CD4-positive, alpha-beta T cell (primary cell): ENCODE measurements at regions not wholly inside any gene's neighbourhood (a gene's known extent, or its start where the extent isn't known, plus 50 kb on each side); places are given as distances from the start of the nearest gene placed in this dataset.
A peak's percentile ranks its signal among the peaks of the same experiment; 100 is the strongest.

Source experiments
- ATAC-seq: fragments of 200-7000 bp; cut with Tn5 transposase; one replicate; pipeline ENCODE4 v1.10.0; 2022; ENCODE audit warnings: mild to moderate bottlenecking; ENCODE audit not compliant: poor library complexity
- CTCF ChIA-PET: fragments of 350-600 bp; sonication (Branson Sonifier 250); formaldehyde crosslinking; loops from one replicate; lab custom pipeline; 2021; ENCODE audit warnings: antibody characterized with exemption, inconsistent platforms; lab: Charles Lee
- POLR2A ChIA-PET: fragments of 350-600 bp; sonication (Branson Sonifier 250); formaldehyde crosslinking; loops from one replicate; lab custom pipeline; 2021; ENCODE audit warnings: antibody characterized with exemption, inconsistent platforms; lab: Charles Lee
- DNase-seq, 14 experiments: peaks; one replicate each; pipeline ENCODE4 v3.0.0-alpha.2; 2013 to 2020; ENCODE audit warnings: mixed read lengths in 2 of 14
- H3K27ac ChIP-seq, 2 donors: one replicate each; pipeline versions ENCODE4 v1.5.1 to v1.7.0; 2013; ENCODE audit warnings: low read length in 2 of 2, low read depth in 1 of 2, mild to moderate bottlenecking in 1 of 2
- H3K27me3 ChIP-seq, 2 experiments: 1 replicate in 1 of 2; 2 replicates in 1 of 2; pipeline versions ENCODE4 v1.6.1 to v1.7.0; 2013; ENCODE audit warnings: low read length in 2 of 2, control low read depth in 1 of 2, mild to moderate bottlenecking in 1 of 2, moderate library complexity in 1 of 2; ENCODE audit not compliant: insufficient read depth in 2 of 2, control insufficient read depth in 1 of 2
- H3K36me3 ChIP-seq: one replicate; pipeline ENCODE4 v1.6.1; 2013; ENCODE audit warnings: low read length, control low read depth; ENCODE audit not compliant: insufficient read depth
- H3K4me1 ChIP-seq: one replicate; pipeline ENCODE4 v1.6.1; 2013; ENCODE audit warnings: low read length, control low read depth; ENCODE audit not compliant: insufficient read depth
- H3K4me3 ChIP-seq: one replicate; pipeline ENCODE4 v1.5.1; 2013; ENCODE audit warnings: mild to moderate bottlenecking, low read length, moderate library complexity
- H3K9me3 ChIP-seq, 2 experiments: 1 replicate in 1 of 2; 2 replicates in 1 of 2; pipeline versions ENCODE4 v1.6.1 to v1.7.0; 2013; ENCODE audit warnings: low read length in 2 of 2, mild to moderate bottlenecking in 2 of 2, control low read depth in 1 of 2, moderate library complexity in 1 of 2; ENCODE audit not compliant: control insufficient read depth in 1 of 2, insufficient read depth in 1 of 2
- H3K27ac Mint-ChIP-seq: one replicate; pipeline ENCODE4 v1.8.0; 2020; ENCODE audit warnings: mixed read lengths
- H3K27me3 Mint-ChIP-seq: one replicate; pipeline ENCODE4 v1.8.0; 2021; ENCODE audit warnings: mixed read lengths
- H3K36me3 Mint-ChIP-seq: one replicate; pipeline ENCODE4 v1.8.0; 2021; ENCODE audit warnings: low read depth, mixed read lengths
- H3K4me1 Mint-ChIP-seq: one replicate; pipeline ENCODE4 v1.8.0; 2021; ENCODE audit warnings: low read depth, mixed read lengths
- H3K4me3 Mint-ChIP-seq: one replicate; pipeline ENCODE4 v1.8.0; 2020; ENCODE audit warnings: mild to moderate bottlenecking, mixed read lengths
- H3K9me3 Mint-ChIP-seq: one replicate; pipeline ENCODE4 v1.8.0; 2020; ENCODE audit warnings: mixed read lengths
- intact Hi-C, 2 experiments: fragments of 100-400 bp; cut with DNase I in 1 of 2; cut with micrococcal nuclease in 1 of 2; formaldehyde crosslinking; loops; one replicate each; pipeline versions ENCODE4 v1.15.1 to v1.9.0; 2023 to 2025; cut with DNase I, micrococcal nuclease
- TF ChIP-seq, protein P1 (sequence below): fragments of 200-600 bp; IDR thresholded peaks from one replicate; pipeline ENCODE4 v1.8.0; 2022; ENCODE audit warnings: antibody characterized with exemption, mild to moderate bottlenecking

DNA sequence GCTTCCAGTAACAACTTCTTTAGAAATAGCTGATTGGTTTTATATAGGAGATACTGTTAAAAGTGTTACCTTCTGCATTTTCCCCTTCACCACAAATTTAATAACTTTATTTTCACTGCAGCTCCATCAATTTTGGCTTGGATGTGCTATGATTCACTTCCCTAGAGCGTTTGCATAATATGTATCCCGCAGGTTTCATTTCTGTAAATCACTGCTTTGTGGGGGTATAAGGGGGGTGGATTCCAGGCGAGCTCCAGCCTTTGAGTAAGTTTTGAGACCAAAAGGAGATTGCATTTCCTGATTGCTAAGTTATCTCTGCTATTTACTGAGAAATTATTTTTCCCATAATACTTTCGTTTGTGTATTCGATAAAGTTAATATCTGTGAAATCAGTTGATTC, 232.6 kb downstream of the TBL1XR1 start:
- H3K4me3 Mint-ChIP-seq, result no peak overlapping the region
- Histone ChIP-seq H3K4me1 (no peaks in the 10 kb centered on the region), H3K4me3 (no peak overlapping the region), H3K9me3 (no peaks in the 10 kb centered on the region), H3K27me3 (no peaks in the 10 kb centered on the region), H3K27ac (no peak overlapping the region), H3K36me3 (no peaks in the 10 kb centered on the region)
- peak in 3 of 14 experiments; percentile 1 to 23 (median 12) for DNase-seq
- POLR2A ChIA-PET, result no interaction called here
- no peak for ATAC-seq
- CTCF ChIA-PET, result no interaction called here
- H3K27me3 Mint-ChIP-seq, result no peaks in the 10 kb centered on the region
- no peaks in the 10 kb centered on the region for H3K36me3 Mint-ChIP-seq
- TF ChIP-seq, protein P1, sequence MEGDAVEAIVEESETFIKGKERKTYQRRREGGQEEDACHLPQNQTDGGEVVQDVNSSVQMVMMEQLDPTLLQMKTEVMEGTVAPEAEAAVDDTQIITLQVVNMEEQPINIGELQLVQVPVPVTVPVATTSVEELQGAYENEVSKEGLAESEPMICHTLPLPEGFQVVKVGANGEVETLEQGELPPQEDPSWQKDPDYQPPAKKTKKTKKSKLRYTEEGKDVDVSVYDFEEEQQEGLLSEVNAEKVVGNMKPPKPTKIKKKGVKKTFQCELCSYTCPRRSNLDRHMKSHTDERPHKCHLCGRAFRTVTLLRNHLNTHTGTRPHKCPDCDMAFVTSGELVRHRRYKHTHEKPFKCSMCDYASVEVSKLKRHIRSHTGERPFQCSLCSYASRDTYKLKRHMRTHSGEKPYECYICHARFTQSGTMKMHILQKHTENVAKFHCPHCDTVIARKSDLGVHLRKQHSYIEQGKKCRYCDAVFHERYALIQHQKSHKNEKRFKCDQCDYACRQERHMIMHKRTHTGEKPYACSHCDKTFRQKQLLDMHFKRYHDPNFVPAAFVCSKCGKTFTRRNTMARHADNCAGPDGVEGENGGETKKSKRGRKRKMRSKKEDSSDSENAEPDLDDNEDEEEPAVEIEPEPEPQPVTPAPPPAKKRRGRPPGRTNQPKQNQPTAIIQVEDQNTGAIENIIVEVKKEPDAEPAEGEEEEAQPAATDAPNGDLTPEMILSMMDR, result no peak
- no peaks in the 10 kb centered on the region for H3K9me3 Mint-ChIP-seq
- peaks cover 6% of the 10 kb centered on the region for H3K4me1 Mint-ChIP-seq
- no peak overlapping the region for H3K27ac Mint-ChIP-seq
- intact Hi-C loops, result no loop called here

GRCh38 chr3:176961916-176962315, 235.4 kb downstream of the TBL1XR1 start:
- H3K36me3 ChIP-seq, result no peaks in the 10 kb centered on the region
- ChIA-PET CTCF (no interaction called here), POLR2A (no interaction called here)
- H3K27me3 ChIP-seq, result no peaks in the 10 kb centered on the region
- H3K4me3 Mint-ChIP-seq, result no peak overlapping the region
- H3K4me3 ChIP-seq, result no peak overlapping the region
- H3K9me3 ChIP-seq, result no peaks in the 10 kb centered on the region
- peaks cover 6% of the 10 kb centered on the region for H3K4me1 Mint-ChIP-seq
- ATAC-seq (no peak), DNase-seq (no peak)
- H3K4me1 ChIP-seq, result no peaks in the 10 kb centered on the region
- H3K9me3 Mint-ChIP-seq, result no peaks in the 10 kb centered on the region
- intact Hi-C loops, result no loop called here
- H3K27ac Mint-ChIP-seq, result no peak overlapping the region
- H3K27me3 Mint-ChIP-seq, result no peaks in the 10 kb centered on the region
- H3K36me3 Mint-ChIP-seq, result no peaks in the 10 kb centered on the region
- TF ChIP-seq, protein P1, result no peak
- no peak overlapping the region for H3K27ac ChIP-seq

DNA sequence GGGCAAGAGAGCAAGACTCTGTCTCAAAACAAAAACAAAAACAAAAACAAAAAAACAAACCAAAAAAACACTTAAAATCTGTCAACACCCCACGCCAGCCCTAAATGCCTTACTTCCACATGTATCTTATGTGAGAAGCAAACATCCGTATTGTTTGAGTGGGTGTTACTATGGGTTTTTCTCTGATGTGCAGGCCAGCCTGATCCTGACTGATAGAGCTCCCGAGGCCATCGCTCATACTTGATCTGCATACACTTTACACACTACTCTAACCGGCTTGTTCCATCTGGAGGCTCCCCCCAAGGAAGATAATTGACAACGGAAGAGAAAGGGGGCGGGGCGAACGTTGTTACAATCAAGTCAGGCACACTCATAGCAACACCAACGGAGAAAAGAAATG, 237.4 kb downstream of the TBL1XR1 start:
- ChIA-PET CTCF (no interaction called here), POLR2A (no interaction called here)
- no peaks in the 10 kb centered on the region for H3K36me3 ChIP-seq
- no peak overlapping the region for H3K27ac ChIP-seq
- no peaks in the 10 kb centered on the region for H3K27me3 Mint-ChIP-seq
- intact Hi-C loops, result no loop called here
- no peaks in the 10 kb centered on the region for H3K4me1 ChIP-seq
- no peaks in the 10 kb centered on the region for H3K9me3 Mint-ChIP-seq
- H3K36me3 Mint-ChIP-seq, result no peaks in the 10 kb centered on the region
- H3K9me3 ChIP-seq, result no peaks in the 10 kb centered on the region
- H3K27ac Mint-ChIP-seq, result no peak overlapping the region
- H3K4me3 Mint-ChIP-seq, result no peak overlapping the region
- TF ChIP-seq, protein P1, result no peak
- DNase-seq (no peak), ATAC-seq (no peak)
- H3K4me3 ChIP-seq, result no peak overlapping the region
- H3K4me1 Mint-ChIP-seq, result no peaks in the 10 kb centered on the region
- no peaks in the 10 kb centered on the region for H3K27me3 ChIP-seq
